H9 (cell line): ENCODE measurements at regions not wholly inside any gene's neighbourhood (a gene's known extent, or its start where the extent isn't known, plus 50 kb on each side); places are given as distances from the start of the nearest gene placed in this dataset.

Experiments
- DNase-seq: peaks from one replicate; pipeline ENCODE4 v3.0.0-alpha.2; 2017
- H2AFZ ChIP-seq: one replicate; pipeline ENCODE4 v1.6.1; 2013; ENCODE audit warnings: mild to moderate bottlenecking, low read length, control low read depth, moderate library complexity
- H2AK5ac ChIP-seq: 2 replicates; pipeline ENCODE4 v1.6.1; 2013; ENCODE audit warnings: low read length, control low read depth, mixed read lengths; ENCODE audit not compliant: insufficient read length
- H2BK120ac ChIP-seq: one replicate; pipeline ENCODE4 v1.6.1; 2013; ENCODE audit warnings: low read depth, mild to moderate bottlenecking, low read length, control low read depth, inconsistent platforms; ENCODE audit not compliant: poor library complexity, severe bottlenecking
- H2BK12ac ChIP-seq: 2 replicates; pipeline ENCODE4 v1.6.1; 2013; ENCODE audit warnings: low read length, control low read depth, mixed read lengths, low read depth; ENCODE audit not compliant: insufficient read length
- H2BK15ac ChIP-seq: 2 replicates; pipeline ENCODE4 v1.6.1; 2013; ENCODE audit warnings: low read depth, low read length, control low read depth
- H2BK20ac ChIP-seq: one replicate; pipeline ENCODE4 v1.6.1; 2013; ENCODE audit warnings: low read depth, mild to moderate bottlenecking, low read length, control low read depth, inconsistent platforms; ENCODE audit not compliant: poor library complexity, severe bottlenecking
- H2BK5ac ChIP-seq: 2 replicates; pipeline ENCODE4 v1.6.1; 2013; ENCODE audit warnings: low read length, control low read depth, mixed read lengths; ENCODE audit not compliant: insufficient read length
- H3K14ac ChIP-seq: 2 replicates; pipeline ENCODE4 v1.6.1; 2013; ENCODE audit warnings: low read length, control low read depth; ENCODE audit not compliant: insufficient read depth
- H3K18ac ChIP-seq: 2 replicates; pipeline ENCODE4 v1.6.1; 2013; ENCODE audit warnings: low read depth, mild to moderate bottlenecking, mixed read lengths, low read length, control low read depth; ENCODE audit not compliant: insufficient read length
- H3K23ac ChIP-seq: 2 replicates; pipeline ENCODE4 v1.6.1; 2013; ENCODE audit warnings: low read length, control low read depth, mixed read lengths, low read depth; ENCODE audit not compliant: insufficient read length
- H3K23me2 ChIP-seq: 2 replicates; pipeline ENCODE4 v1.6.1; 2013; ENCODE audit warnings: low read depth, mild to moderate bottlenecking, mixed read lengths, low read length, control low read depth; ENCODE audit not compliant: insufficient read length, poor library complexity, severe bottlenecking
- H3K27ac ChIP-seq: 2 replicates; pipeline ENCODE4 v1.5.1; 2013; ENCODE audit warnings: low read length, control low read depth, mixed read lengths, low read depth; ENCODE audit not compliant: insufficient read length
- H3K27me3 ChIP-seq: 2 replicates; pipeline ENCODE4 v1.6.1; 2013; ENCODE audit warnings: low read length, control low read depth, inconsistent platforms; ENCODE audit not compliant: insufficient read depth
- H3K4ac ChIP-seq: 2 replicates; pipeline ENCODE4 v1.6.1; 2013; ENCODE audit warnings: low read depth, mild to moderate bottlenecking, control low read depth, inconsistent platforms, low read length, moderate library complexity
- H3K4me1 ChIP-seq: 2 replicates; pipeline ENCODE4 v1.6.1; 2013; ENCODE audit warnings: low read length, control low read depth, inconsistent platforms; ENCODE audit not compliant: insufficient read depth
- H3K4me2 ChIP-seq: 2 replicates; pipeline ENCODE4 v1.6.1; 2013; ENCODE audit warnings: low read length, control low read depth, mixed read lengths; ENCODE audit not compliant: insufficient read length, insufficient read depth
- H3K56ac ChIP-seq: 2 replicates; pipeline ENCODE4 v1.6.1; 2013; ENCODE audit warnings: low read depth, mild to moderate bottlenecking, mixed read lengths, low read length, control low read depth; ENCODE audit not compliant: insufficient read length
- H3K79me1 ChIP-seq: 2 replicates; pipeline ENCODE4 v1.6.1; 2013; ENCODE audit warnings: low read depth, mild to moderate bottlenecking, moderate library complexity, low read length, control low read depth, inconsistent platforms; ENCODE audit not compliant: insufficient read depth, poor library complexity, severe bottlenecking
- H3K79me2 ChIP-seq: 2 replicates; pipeline ENCODE4 v1.6.1; 2013; ENCODE audit warnings: low read length, control low read depth, inconsistent platforms; ENCODE audit not compliant: insufficient read depth
- H3K9ac ChIP-seq: 2 replicates; pipeline ENCODE4 v1.6.1; 2013; ENCODE audit warnings: low read length, control low read depth, mixed read lengths; ENCODE audit not compliant: insufficient read length; ENCODE audit errors: extremely low read depth
- H3K9me3 ChIP-seq: one replicate; pipeline ENCODE4 v1.6.1; 2013; ENCODE audit warnings: low read depth, low read length, inconsistent platforms; ENCODE audit not compliant: control insufficient read depth
- H3T11ph ChIP-seq: one replicate; pipeline ENCODE4 v1.6.1; 2013; ENCODE audit warnings: mild to moderate bottlenecking, low read length, control low read depth, inconsistent platforms
- H4K20me1 ChIP-seq: one replicate; pipeline ENCODE4 v1.6.1; 2013; ENCODE audit not compliant: control insufficient read depth, insufficient read length, insufficient read depth
- H4K5ac ChIP-seq: 2 replicates; pipeline ENCODE4 v1.6.1; 2013; ENCODE audit warnings: low read depth, mild to moderate bottlenecking, mixed read lengths, low read length, control low read depth; ENCODE audit not compliant: insufficient read length
- H4K8ac ChIP-seq: replicated peaks from 2 replicates; pipeline ENCODE4 v1.6.1; 2013; ENCODE audit warnings: low read length, control low read depth, mixed read lengths, low read depth; ENCODE audit not compliant: insufficient read length
- H4K91ac ChIP-seq: 2 replicates; pipeline ENCODE4 v1.6.1; 2013; ENCODE audit warnings: low read depth, mild to moderate bottlenecking, moderate library complexity, mixed read lengths, low read length, control low read depth; ENCODE audit not compliant: insufficient read length
- H3K27ac Mint-ChIP-seq, 3 experiments: 2 replicates in 2 of 3; 3 replicates in 1 of 3; pipeline ENCODE4 v1.8.0; 2020 to 2021; ENCODE audit warnings: mixed read lengths in 3 of 3, mild to moderate bottlenecking in 1 of 3, moderate library complexity in 1 of 3
- H3K27me3 Mint-ChIP-seq: 2 replicates; pipeline ENCODE4 v1.8.0; 2021; ENCODE audit warnings: low read depth, mild to moderate bottlenecking, moderate library complexity, mixed read lengths
- H3K36me3 Mint-ChIP-seq, 3 experiments: 2 replicates in 2 of 3; 3 replicates in 1 of 3; pipeline ENCODE4 v1.8.0; 2020 to 2021; ENCODE audit warnings: low read depth in 3 of 3, mixed read lengths in 3 of 3; ENCODE audit not compliant: insufficient read depth in 1 of 3
- H3K4me1 Mint-ChIP-seq, 2 experiments: 2 replicates each; pipeline ENCODE4 v1.8.0; 2020; ENCODE audit warnings: mixed read lengths in 2 of 2
- H3K4me3 Mint-ChIP-seq, 2 experiments: 2 replicates in 1 of 2; 3 replicates in 1 of 2; pipeline ENCODE4 v1.8.0; 2020 to 2021; ENCODE audit warnings: mild to moderate bottlenecking in 2 of 2, mixed read lengths in 2 of 2, moderate library complexity in 1 of 2
- H3K9me3 Mint-ChIP-seq, 2 experiments: 2 replicates in 1 of 2; 3 replicates in 1 of 2; pipeline ENCODE4 v1.8.0; 2020; ENCODE audit warnings: mild to moderate bottlenecking in 2 of 2, mixed read lengths in 2 of 2, moderate library complexity in 1 of 2
- CTCF ChIP-seq: fragments of 200-600 bp; sonication (generic); conservative IDR thresholded peaks from 3 replicates; pipeline ENCODE4 v1.8.0; 2021; ENCODE audit warnings: antibody characterized with exemption, mild to moderate bottlenecking

DNA sequence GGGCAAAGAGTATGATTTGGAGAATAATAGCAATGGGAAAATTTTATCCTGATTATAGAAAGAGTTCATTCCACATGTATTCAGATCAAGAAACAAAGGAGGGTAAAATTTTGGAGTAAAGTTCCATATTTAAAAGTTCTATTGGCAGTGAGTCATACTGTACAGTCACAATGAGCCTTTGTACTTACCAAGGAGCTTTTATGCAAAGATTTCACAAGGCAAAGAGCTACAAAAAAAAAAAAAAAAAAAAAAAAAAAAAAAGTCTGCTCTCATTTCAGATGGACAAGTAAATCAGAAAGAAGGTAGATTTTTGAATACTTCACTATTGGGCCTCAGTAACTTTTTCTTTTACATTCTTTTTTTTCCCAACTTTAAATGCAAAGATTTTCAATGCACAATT lies 1802.2 kb upstream of the PIK3C3 start:
- no peaks in the 10 kb centered on the region for H3K27me3 ChIP-seq
- no peaks in the 10 kb centered on the region for H3K9me3 Mint-ChIP-seq
- no peak overlapping the region for H3K4me3 Mint-ChIP-seq

More for the DNA sequence above, 1802.2 kb upstream of the PIK3C3 start:
- Histone ChIP-seq H2BK15ac (no peak overlapping the region), H3K27ac (no peak overlapping the region), H2BK5ac (no peak overlapping the region), H3K23me2 (no peaks in the 10 kb centered on the region), H4K20me1 (no peaks in the 10 kb centered on the region), H4K5ac (no peak overlapping the region), H3T11ph (no peak overlapping the region), H3K9ac (no peak overlapping the region), H3K14ac (no peak overlapping the region), H3K56ac (no peak overlapping the region), H3K23ac (no peak overlapping the region), H3K79me1 (no peaks in the 10 kb centered on the region), H2AFZ (no peak overlapping the region), H2BK20ac (no peak overlapping the region), H2BK120ac (no peak overlapping the region), H3K4me2 (no peak overlapping the region), H3K9me3 (no peaks in the 10 kb centered on the region), H4K8ac (no peak overlapping the region), H2BK12ac (no peak overlapping the region), H4K91ac (no peak overlapping the region), H3K18ac (no peak overlapping the region), H3K4ac (no peak overlapping the region), H2AK5ac (no peak overlapping the region), H3K79me2 (no peaks in the 10 kb centered on the region), H3K4me1 (no peaks in the 10 kb centered on the region)
- no peak for DNase-seq
- no peak for TF ChIP-seq CTCF
- H3K27me3 Mint-ChIP-seq, result no peaks in the 10 kb centered on the region; the same call in 1 of the 2 replicates
- no peaks in the 10 kb centered on the region for H3K4me1 Mint-ChIP-seq
- H3K27ac Mint-ChIP-seq, result no peak overlapping the region
- H3K36me3 Mint-ChIP-seq, result no peaks in the 10 kb centered on the region
